Activated CD8-positive, alpha-beta T cell treated with anti-CD3 and anti-CD28 coated beads for 36 hours (primary cell): ENCODE measurements at regions not wholly inside any gene's neighbourhood (a gene's known extent, or its start where the extent isn't known, plus 50 kb on each side); places are given as distances from the start of the nearest gene placed in this dataset.

Experiments used
- ATAC-seq: fragments of 200-7000 bp; cut with Tn5 transposase; one replicate; pipeline ENCODE4 v1.10.0; 2021; ENCODE audit warnings: mild to moderate bottlenecking, moderate library complexity
- CTCF ChIA-PET: fragments of 350-600 bp; sonication (Branson Sonifier 250); formaldehyde crosslinking; loops from one replicate; lab custom pipeline; 2021; ENCODE audit warnings: antibody characterized with exemption; lab: Charles Lee
- POLR2A ChIA-PET: fragments of 350-600 bp; sonication (Branson Sonifier 250); formaldehyde crosslinking; loops from one replicate; lab custom pipeline; 2021; ENCODE audit warnings: antibody characterized with exemption; lab: Charles Lee
- DNase-seq: peaks from one replicate; pipeline ENCODE4 v3.0.0-alpha.2; 2020
- H3K27ac Mint-ChIP-seq: one replicate; pipeline ENCODE4 v1.8.0; 2021; ENCODE audit warnings: mild to moderate bottlenecking, mixed read lengths
- H3K27me3 Mint-ChIP-seq: one replicate; pipeline ENCODE4 v1.8.0; 2021; ENCODE audit warnings: mixed read lengths
- H3K36me3 Mint-ChIP-seq: one replicate; pipeline ENCODE4 v1.8.0; 2021; ENCODE audit warnings: low read depth, mixed read lengths
- H3K4me1 Mint-ChIP-seq: one replicate; pipeline ENCODE4 v1.8.0; 2021; ENCODE audit warnings: low read depth, mixed read lengths
- H3K4me3 Mint-ChIP-seq: one replicate; pipeline ENCODE4 v1.8.0; 2021; ENCODE audit warnings: mild to moderate bottlenecking, moderate library complexity, mixed read lengths
- H3K9me3 Mint-ChIP-seq: one replicate; pipeline ENCODE4 v1.8.0; 2021; ENCODE audit warnings: mixed read lengths
- intact Hi-C: fragments of 100-400 bp; cut with micrococcal nuclease; formaldehyde crosslinking; loops from one replicate; pipeline ENCODE4 v1.10.0; 2022
- TF ChIP-seq, protein P1 (sequence below): fragments of 200-600 bp; IDR thresholded peaks from one replicate; pipeline ENCODE4 v1.8.0; 2022; ENCODE audit warnings: antibody characterized with exemption, mild to moderate bottlenecking

DNA sequence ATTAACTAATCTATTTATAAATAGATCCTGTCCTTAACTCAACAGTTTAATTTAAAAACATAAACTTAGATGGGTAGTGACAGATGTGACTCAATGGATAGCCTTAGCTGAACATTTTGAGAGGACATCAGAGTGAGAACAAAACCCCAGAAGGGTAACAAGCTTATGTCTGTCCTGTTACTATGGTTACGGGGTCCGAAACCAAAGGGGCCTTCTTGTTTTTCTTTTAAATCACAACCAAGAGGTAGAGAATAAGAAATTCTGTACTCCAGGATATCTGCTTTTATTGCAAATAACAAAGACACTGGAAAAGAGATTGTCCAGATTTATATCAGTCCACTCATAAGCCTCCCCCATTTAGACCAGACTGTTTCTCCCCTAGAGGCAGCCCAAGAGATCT is 612.1 kb downstream of the MTRR start:
- H3K27ac Mint-ChIP-seq = no peak overlapping the region
- no peak for DNase-seq
- no peak for ATAC-seq

DNA sequence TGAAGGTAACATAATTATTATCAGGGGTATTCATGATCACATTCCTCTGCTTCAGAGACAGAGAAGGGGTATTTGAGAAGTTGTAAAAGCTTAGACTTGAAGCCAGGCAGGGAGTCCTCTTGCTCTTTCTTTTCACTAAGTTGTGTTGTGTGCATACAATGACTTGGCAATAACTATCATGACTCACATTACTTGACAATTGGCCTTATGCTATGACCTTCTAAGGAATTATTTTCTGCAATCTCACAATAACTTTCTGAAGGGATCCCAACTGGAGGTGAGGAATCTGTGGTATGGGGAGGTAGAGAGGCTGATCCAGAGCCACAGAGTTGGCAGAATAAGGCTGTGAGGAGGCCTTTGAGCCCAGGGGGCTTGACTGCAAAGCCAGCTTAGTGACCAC is 622.3 kb downstream of the MTRR start:
- POLR2A ChIA-PET = no interaction called here
- CTCF ChIA-PET = no interaction called here
- no peak overlapping the region for H3K27ac Mint-ChIP-seq
- no peaks in the 10 kb centered on the region for H3K4me1 Mint-ChIP-seq
- H3K4me3 Mint-ChIP-seq = no peak overlapping the region
- ATAC-seq (no peak), DNase-seq (no peak)
- peaks cover 16% of the 10 kb centered on the region for H3K9me3 Mint-ChIP-seq
- intact Hi-C loops = no loop called here
- H3K27me3 Mint-ChIP-seq = no peaks in the 10 kb centered on the region
- TF ChIP-seq, protein P1, sequence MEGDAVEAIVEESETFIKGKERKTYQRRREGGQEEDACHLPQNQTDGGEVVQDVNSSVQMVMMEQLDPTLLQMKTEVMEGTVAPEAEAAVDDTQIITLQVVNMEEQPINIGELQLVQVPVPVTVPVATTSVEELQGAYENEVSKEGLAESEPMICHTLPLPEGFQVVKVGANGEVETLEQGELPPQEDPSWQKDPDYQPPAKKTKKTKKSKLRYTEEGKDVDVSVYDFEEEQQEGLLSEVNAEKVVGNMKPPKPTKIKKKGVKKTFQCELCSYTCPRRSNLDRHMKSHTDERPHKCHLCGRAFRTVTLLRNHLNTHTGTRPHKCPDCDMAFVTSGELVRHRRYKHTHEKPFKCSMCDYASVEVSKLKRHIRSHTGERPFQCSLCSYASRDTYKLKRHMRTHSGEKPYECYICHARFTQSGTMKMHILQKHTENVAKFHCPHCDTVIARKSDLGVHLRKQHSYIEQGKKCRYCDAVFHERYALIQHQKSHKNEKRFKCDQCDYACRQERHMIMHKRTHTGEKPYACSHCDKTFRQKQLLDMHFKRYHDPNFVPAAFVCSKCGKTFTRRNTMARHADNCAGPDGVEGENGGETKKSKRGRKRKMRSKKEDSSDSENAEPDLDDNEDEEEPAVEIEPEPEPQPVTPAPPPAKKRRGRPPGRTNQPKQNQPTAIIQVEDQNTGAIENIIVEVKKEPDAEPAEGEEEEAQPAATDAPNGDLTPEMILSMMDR = no peak
- no peaks in the 10 kb centered on the region for H3K36me3 Mint-ChIP-seq

More for the DNA sequence above, 612.1 kb downstream of the MTRR start:
- POLR2A ChIA-PET = no interaction called here
- H3K9me3 Mint-ChIP-seq = peaks cover 4% of the 10 kb centered on the region
- CTCF ChIA-PET = no interaction called here
- intact Hi-C loops = no loop called here
- H3K4me1 Mint-ChIP-seq = no peaks in the 10 kb centered on the region
- H3K27me3 Mint-ChIP-seq = no peaks in the 10 kb centered on the region
- TF ChIP-seq, protein P1 = no peak
- H3K4me3 Mint-ChIP-seq = no peak overlapping the region
- no peaks in the 10 kb centered on the region for H3K36me3 Mint-ChIP-seq

DNA sequence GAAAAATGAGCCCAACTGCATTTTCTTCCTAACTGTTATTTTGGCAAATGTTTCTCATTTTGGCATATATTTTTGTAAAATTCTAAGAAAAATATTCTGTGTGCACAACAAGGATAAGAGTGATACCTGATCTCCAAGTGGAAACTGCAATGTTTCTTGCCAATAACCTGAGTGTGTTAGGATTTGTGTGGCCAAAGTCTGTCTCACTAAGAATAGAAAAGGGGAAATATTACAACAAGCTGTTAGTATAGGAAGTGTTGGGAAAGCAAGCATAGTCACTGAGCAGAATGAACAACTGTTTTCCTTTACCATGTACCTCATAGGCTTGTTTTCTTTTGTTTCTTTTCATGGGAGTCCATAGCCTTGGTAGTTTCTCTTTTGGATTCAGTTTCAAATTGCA is 624.2 kb downstream of the MTRR start:
- TF ChIP-seq, protein P1 = no peak
- DNase-seq = no peak
- POLR2A ChIA-PET = no interaction called here
- CTCF ChIA-PET = no interaction called here
- no peak overlapping the region for H3K4me3 Mint-ChIP-seq
- H3K36me3 Mint-ChIP-seq = no peaks in the 10 kb centered on the region
- H3K9me3 Mint-ChIP-seq = peaks cover 24% of the 10 kb centered on the region
- no peak for ATAC-seq
- H3K4me1 Mint-ChIP-seq = no peaks in the 10 kb centered on the region
- H3K27me3 Mint-ChIP-seq = no peaks in the 10 kb centered on the region
- no peak overlapping the region for H3K27ac Mint-ChIP-seq
- intact Hi-C loops = no loop called here

DNA sequence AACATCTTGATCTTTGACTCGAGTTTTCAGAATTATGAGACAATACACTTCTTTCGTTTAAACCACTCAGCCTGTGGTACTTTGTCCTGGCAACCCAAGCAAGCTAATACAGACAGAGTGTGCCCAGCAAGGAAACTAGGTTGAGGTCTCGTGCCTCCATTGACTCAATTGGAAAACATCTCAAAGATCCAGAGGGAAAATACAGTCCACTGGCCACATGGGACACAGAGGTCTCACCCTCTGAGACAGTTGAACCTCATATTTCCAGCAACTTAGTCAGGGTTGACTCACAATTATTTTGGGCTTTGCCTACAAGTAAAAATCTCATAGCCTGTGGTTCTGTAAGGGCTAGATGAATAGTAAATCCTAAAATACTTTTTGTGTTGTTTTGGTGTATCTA is 631.5 kb downstream of the MTRR start:
- intact Hi-C loops = no loop called here

DNA sequence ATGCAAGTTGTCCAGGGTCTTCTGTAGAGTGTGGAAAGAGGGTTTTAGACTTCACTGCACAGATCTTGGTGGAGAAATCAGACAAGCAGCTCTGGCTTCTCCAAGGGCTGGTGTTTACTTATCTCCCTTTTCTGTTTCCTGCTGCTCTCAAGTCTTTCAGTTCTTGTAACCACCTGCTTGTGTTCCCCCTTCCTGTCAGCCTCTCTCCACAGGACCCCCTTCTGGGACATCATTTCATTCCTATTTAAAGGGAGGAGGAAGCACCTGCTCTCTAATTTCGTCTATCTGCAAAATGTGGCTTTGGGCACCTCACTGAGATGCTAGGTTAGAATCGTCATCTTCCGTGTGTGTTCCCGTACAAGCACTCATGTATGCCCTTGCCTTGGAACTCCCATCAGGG is 636.2 kb downstream of the MTRR start:
- no peak for ATAC-seq
- H3K36me3 Mint-ChIP-seq = no peaks in the 10 kb centered on the region
- intact Hi-C loops = no loop called here
- H3K4me1 Mint-ChIP-seq = no peaks in the 10 kb centered on the region
- no peaks in the 10 kb centered on the region for H3K27me3 Mint-ChIP-seq
- peaks cover 4% of the 10 kb centered on the region for H3K9me3 Mint-ChIP-seq
- ChIA-PET CTCF (no interaction called here), POLR2A (no interaction called here)
- TF ChIP-seq, protein P1 = no peak
- DNase-seq = no peak
- H3K27ac Mint-ChIP-seq = no peak overlapping the region
- no peak overlapping the region for H3K4me3 Mint-ChIP-seq

More for the DNA sequence above, 631.5 kb downstream of the MTRR start:
- H3K9me3 Mint-ChIP-seq = peaks cover 22% of the 10 kb centered on the region
- ChIA-PET CTCF (no interaction called here), POLR2A (no interaction called here)
- no peaks in the 10 kb centered on the region for H3K27me3 Mint-ChIP-seq
- no peak overlapping the region for H3K27ac Mint-ChIP-seq
- no peaks in the 10 kb centered on the region for H3K4me1 Mint-ChIP-seq
- no peak for DNase-seq
- no peak overlapping the region for H3K4me3 Mint-ChIP-seq
- ATAC-seq = no peak
- H3K36me3 Mint-ChIP-seq = no peaks in the 10 kb centered on the region
- TF ChIP-seq, protein P1 = no peak
